HEK293 (cell line): ENCODE measurements at regions not wholly inside any gene's neighbourhood (a gene's known extent, or its start where the extent isn't known, plus 50 kb on each side); places are given as distances from the start of the nearest gene placed in this dataset.

Experiments used
- CTCF ChIA-PET: fragments of 350-600 bp; formaldehyde crosslinking; extraction: SDS; loops from one replicate; lab custom pipeline; 2021; ENCODE audit warnings: antibody characterized with exemption; lab: Yijun Ruan, JAX
- POLR2A ChIA-PET: fragments of 300-600 bp; formaldehyde crosslinking; extraction: SDS; loops from one replicate; lab custom pipeline; 2020; ENCODE audit warnings: antibody characterized with exemption, inconsistent platforms; lab: Yijun Ruan, JAX
- H3K27ac ChIP-seq: fragments of 200-500 bp; sonication (Bioruptor generic); 2 replicates; pipeline ENCODE4 v1.5.1; 2014; ENCODE audit warnings: low read depth, low read length, control low read depth, inconsistent platforms; ENCODE audit errors: extremely low read depth
- H3K36me3 ChIP-seq, 2 experiments: fragments of 200-500 bp in 1 of 2; sonication (Bioruptor generic) in 1 of 2; 1 replicate in 1 of 2; 2 replicates in 1 of 2; pipeline ENCODE4 v1.5.1; 2014 to 2017; ENCODE audit warnings: inconsistent platforms in 2 of 2, low read length in 2 of 2; ENCODE audit not compliant: control insufficient read depth in 2 of 2, insufficient read depth in 1 of 2
- H3K4me1 ChIP-seq: fragments of 200-500 bp; sonication (Bioruptor generic); 2 replicates; pipeline ENCODE4 v1.5.1; 2014; ENCODE audit warnings: mild to moderate bottlenecking, low read length, inconsistent platforms; ENCODE audit not compliant: control insufficient read depth, insufficient read depth
- H3K4me3 ChIP-seq: 2 replicates; pipeline ENCODE4 v1.5.1; 2011; ENCODE audit warnings: low read depth, mild to moderate bottlenecking, control low read depth, low read length, moderate library complexity
- H3K9me3 ChIP-seq: fragments of 200-500 bp; sonication (Bioruptor generic); 2 replicates; pipeline ENCODE4 v1.5.1; 2014; ENCODE audit warnings: low read depth, low read length, inconsistent platforms; ENCODE audit not compliant: control insufficient read depth, insufficient read depth
- GLI2 ChIP-seq: fragments of 450-650 bp; formaldehyde crosslinking; IDR thresholded peaks from 2 replicates; pipeline ENCODE4; 2017; ENCODE audit warnings: missing biosample characterization, missing genetic modification characterization, low read depth, borderline replicate concordance
- PRDM1 ChIP-seq: fragments of 450-650 bp; formaldehyde crosslinking; IDR thresholded peaks from 2 replicates; pipeline ENCODE4; 2016; ENCODE audit warnings: missing biosample characterization, missing genetic modification characterization
- ZFP69B ChIP-seq: fragments of 450-650 bp; formaldehyde crosslinking; IDR thresholded peaks from 2 replicates; pipeline ENCODE4 v1.5.1; 2016; ENCODE audit warnings: missing biosample characterization, missing genetic modification characterization
- ZNF629 ChIP-seq: fragments of 450-650 bp; formaldehyde crosslinking; IDR thresholded peaks from 2 replicates; pipeline ENCODE4 v1.5.1; 2017; ENCODE audit warnings: missing biosample characterization, missing genetic modification characterization
- ZNF670 ChIP-seq: fragments of 450-650 bp; formaldehyde crosslinking; IDR thresholded peaks from 2 replicates; pipeline ENCODE4 v1.5.1; 2016; ENCODE audit warnings: missing biosample characterization, missing genetic modification characterization, low read depth
- ZSCAN16 ChIP-seq: fragments of 450-650 bp; formaldehyde crosslinking; IDR thresholded peaks from 2 replicates; pipeline ENCODE4 v1.5.1; 2016; ENCODE audit warnings: missing biosample characterization, missing genetic modification characterization
- TF ChIP-seq, protein P1 (sequence below): fragments of 450-650 bp; IDR thresholded peaks from 2 replicates; pipeline ENCODE4 v1.5.1; 2018; ENCODE audit warnings: missing biosample characterization, missing genetic modification characterization
- TF ChIP-seq, protein P2 (sequence below): fragments of 450-650 bp; formaldehyde crosslinking; IDR thresholded peaks from 2 replicates; pipeline ENCODE4 v1.5.1; 2016; ENCODE audit warnings: missing biosample characterization, missing genetic modification characterization
- TF ChIP-seq, protein P3 (sequence below): fragments of 450-650 bp; formaldehyde crosslinking; IDR thresholded peaks from 2 replicates; pipeline ENCODE4 v1.5.1; 2017; ENCODE audit warnings: missing biosample characterization, missing genetic modification characterization
- TF ChIP-seq, protein P4 (sequence below): fragments of 450-650 bp; formaldehyde crosslinking; IDR thresholded peaks from 2 replicates; pipeline ENCODE4 v1.5.1; 2016; ENCODE audit warnings: missing biosample characterization, missing genetic modification characterization
- TF ChIP-seq, protein P5 (sequence below): fragments of 450-650 bp; formaldehyde crosslinking; IDR thresholded peaks from 2 replicates; pipeline ENCODE4 v1.5.1; 2016; ENCODE audit warnings: missing biosample characterization, missing genetic modification characterization, low read depth
- TF ChIP-seq, protein P6 (sequence below): fragments of 450-650 bp; formaldehyde crosslinking; IDR thresholded peaks from 2 replicates; pipeline ENCODE4 v1.5.1; 2016; ENCODE audit warnings: missing biosample characterization, missing genetic modification characterization

DNA sequence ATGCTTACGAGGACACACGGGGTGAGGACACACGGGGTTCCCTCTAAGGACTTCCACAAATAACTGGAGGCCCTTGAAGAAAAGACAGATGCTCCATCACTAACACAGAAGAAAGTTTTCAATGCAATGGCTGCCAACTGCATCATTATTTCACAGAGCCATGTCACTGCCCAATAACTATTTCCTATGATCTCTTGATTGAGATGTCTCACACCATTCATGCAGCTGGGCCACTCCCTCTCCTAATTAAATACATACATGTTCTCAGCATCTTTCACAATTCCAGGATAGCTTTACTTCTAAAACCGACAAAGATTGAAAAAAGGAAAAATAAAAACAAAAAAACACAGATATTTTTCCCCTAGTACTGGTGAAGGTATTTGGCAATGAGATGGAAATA lies 650.8 kb downstream of the SEMA5A start:
- H3K9me3 ChIP-seq = no peaks in the 10 kb centered on the region
- POLR2A ChIA-PET = no interaction called here

DNA sequence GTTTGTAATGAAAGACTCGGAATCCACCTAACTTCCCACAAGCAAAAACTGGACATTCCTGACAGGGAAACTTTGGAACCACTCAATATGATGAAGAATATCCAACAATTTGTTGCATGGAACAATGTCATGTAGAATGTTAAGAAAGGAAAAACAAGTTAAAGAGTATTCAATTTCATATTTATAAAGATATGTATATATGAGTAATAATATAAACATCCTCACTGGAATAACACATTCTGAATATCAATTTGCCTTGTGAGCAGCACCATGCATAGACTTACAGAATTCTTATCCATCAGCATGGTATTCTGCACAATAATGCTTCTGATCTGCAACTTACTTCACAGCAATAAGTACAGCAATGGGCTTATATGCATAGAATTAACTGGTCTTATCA lies 650.3 kb downstream of the SEMA5A start:
- CTCF ChIA-PET = no interaction called here
- H3K36me3 ChIP-seq = no peaks in the 10 kb centered on the region
- no peak overlapping the region for H3K27ac ChIP-seq
- POLR2A ChIA-PET = no interaction called here
- no peaks in the 10 kb centered on the region for H3K9me3 ChIP-seq
- no peaks in the 10 kb centered on the region for H3K4me1 ChIP-seq
- no peak overlapping the region for H3K4me3 ChIP-seq
- TF ChIP-seq GLI2 (tag by site-specific recombination) (no peak), ZNF670 (no peak), ZNF629 (tag by site-specific recombination) (no peak), ZFP69B (tag by site-specific recombination) (no peak)
- TF ChIP-seq, protein P1, sequence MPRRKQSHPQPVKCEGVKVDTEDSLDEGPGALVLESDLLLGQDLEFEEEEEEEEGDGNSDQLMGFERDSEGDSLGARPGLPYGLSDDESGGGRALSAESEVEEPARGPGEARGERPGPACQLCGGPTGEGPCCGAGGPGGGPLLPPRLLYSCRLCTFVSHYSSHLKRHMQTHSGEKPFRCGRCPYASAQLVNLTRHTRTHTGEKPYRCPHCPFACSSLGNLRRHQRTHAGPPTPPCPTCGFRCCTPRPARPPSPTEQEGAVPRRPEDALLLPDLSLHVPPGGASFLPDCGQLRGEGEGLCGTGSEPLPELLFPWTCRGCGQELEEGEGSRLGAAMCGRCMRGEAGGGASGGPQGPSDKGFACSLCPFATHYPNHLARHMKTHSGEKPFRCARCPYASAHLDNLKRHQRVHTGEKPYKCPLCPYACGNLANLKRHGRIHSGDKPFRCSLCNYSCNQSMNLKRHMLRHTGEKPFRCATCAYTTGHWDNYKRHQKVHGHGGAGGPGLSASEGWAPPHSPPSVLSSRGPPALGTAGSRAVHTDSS (tag by site-specific recombination) = no peak
- TF ChIP-seq, protein P2, sequence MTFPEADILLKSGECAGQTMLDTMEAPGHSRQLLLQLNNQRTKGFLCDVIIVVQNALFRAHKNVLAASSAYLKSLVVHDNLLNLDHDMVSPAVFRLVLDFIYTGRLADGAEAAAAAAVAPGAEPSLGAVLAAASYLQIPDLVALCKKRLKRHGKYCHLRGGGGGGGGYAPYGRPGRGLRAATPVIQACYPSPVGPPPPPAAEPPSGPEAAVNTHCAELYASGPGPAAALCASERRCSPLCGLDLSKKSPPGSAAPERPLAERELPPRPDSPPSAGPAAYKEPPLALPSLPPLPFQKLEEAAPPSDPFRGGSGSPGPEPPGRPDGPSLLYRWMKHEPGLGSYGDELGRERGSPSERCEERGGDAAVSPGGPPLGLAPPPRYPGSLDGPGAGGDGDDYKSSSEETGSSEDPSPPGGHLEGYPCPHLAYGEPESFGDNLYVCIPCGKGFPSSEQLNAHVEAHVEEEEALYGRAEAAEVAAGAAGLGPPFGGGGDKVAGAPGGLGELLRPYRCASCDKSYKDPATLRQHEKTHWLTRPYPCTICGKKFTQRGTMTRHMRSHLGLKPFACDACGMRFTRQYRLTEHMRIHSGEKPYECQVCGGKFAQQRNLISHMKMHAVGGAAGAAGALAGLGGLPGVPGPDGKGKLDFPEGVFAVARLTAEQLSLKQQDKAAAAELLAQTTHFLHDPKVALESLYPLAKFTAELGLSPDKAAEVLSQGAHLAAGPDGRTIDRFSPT (tag by site-specific recombination) = no peak
- TF ChIP-seq, protein P3, sequence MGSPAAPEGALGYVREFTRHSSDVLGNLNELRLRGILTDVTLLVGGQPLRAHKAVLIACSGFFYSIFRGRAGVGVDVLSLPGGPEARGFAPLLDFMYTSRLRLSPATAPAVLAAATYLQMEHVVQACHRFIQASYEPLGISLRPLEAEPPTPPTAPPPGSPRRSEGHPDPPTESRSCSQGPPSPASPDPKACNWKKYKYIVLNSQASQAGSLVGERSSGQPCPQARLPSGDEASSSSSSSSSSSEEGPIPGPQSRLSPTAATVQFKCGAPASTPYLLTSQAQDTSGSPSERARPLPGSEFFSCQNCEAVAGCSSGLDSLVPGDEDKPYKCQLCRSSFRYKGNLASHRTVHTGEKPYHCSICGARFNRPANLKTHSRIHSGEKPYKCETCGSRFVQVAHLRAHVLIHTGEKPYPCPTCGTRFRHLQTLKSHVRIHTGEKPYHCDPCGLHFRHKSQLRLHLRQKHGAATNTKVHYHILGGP (tag by site-specific recombination) = no peak
- TF ChIP-seq, protein P4, sequence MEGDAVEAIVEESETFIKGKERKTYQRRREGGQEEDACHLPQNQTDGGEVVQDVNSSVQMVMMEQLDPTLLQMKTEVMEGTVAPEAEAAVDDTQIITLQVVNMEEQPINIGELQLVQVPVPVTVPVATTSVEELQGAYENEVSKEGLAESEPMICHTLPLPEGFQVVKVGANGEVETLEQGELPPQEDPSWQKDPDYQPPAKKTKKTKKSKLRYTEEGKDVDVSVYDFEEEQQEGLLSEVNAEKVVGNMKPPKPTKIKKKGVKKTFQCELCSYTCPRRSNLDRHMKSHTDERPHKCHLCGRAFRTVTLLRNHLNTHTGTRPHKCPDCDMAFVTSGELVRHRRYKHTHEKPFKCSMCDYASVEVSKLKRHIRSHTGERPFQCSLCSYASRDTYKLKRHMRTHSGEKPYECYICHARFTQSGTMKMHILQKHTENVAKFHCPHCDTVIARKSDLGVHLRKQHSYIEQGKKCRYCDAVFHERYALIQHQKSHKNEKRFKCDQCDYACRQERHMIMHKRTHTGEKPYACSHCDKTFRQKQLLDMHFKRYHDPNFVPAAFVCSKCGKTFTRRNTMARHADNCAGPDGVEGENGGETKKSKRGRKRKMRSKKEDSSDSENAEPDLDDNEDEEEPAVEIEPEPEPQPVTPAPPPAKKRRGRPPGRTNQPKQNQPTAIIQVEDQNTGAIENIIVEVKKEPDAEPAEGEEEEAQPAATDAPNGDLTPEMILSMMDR (tag by site-specific recombination) = no peak

More for the DNA sequence above, 650.8 kb downstream of the SEMA5A start:
- no peaks in the 10 kb centered on the region for H3K4me1 ChIP-seq
- CTCF ChIA-PET = interaction anchor here (1.1 kb wide), 1 partner anchor 12 kb away, joined by 3 read pairs; no protein-coding TSS in a partner anchor
- H3K27ac ChIP-seq = no peak overlapping the region
- TF ChIP-seq, protein P5, sequence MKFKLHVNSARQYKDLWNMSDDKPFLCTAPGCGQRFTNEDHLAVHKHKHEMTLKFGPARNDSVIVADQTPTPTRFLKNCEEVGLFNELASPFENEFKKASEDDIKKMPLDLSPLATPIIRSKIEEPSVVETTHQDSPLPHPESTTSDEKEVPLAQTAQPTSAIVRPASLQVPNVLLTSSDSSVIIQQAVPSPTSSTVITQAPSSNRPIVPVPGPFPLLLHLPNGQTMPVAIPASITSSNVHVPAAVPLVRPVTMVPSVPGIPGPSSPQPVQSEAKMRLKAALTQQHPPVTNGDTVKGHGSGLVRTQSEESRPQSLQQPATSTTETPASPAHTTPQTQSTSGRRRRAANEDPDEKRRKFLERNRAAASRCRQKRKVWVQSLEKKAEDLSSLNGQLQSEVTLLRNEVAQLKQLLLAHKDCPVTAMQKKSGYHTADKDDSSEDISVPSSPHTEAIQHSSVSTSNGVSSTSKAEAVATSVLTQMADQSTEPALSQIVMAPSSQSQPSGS (tag by site-specific recombination) = no peak
- TF ChIP-seq, protein P6, sequence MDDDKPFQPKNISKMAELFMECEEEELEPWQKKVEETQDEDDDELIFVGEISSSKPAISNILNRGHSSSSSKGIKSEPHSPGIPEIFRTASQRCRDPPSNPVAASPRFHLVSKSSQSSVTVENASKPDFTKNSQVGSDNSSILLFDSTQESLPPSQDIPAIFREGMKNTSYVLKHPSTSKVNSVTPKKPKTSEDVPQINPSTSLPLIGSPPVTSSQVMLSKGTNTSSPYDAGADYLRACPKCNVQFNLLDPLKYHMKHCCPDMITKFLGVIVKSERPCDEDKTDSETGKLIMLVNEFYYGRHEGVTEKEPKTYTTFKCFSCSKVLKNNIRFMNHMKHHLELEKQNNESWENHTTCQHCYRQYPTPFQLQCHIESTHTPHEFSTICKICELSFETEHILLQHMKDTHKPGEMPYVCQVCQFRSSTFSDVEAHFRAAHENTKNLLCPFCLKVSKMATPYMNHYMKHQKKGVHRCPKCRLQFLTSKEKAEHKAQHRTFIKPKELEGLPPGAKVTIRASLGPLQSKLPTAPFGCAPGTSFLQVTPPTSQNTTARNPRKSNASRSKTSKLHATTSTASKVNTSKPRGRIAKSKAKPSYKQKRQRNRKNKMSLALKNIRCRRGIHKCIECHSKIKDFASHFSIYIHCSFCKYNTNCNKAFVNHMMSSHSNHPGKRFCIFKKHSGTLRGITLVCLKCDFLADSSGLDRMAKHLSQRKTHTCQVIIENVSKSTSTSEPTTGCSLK (tag by site-specific recombination) = no peak
- TF ChIP-seq PRDM1 (tag by site-specific recombination) = no peak
- no peak for TF ChIP-seq ZSCAN16 (tag by site-specific recombination)
- TF ChIP-seq, protein P4 (tag by site-specific recombination) = no peak
- H3K4me3 ChIP-seq = no peak overlapping the region
- no peaks in the 10 kb centered on the region for H3K36me3 ChIP-seq
